ENCODE measurements at regions not wholly inside any gene's neighbourhood (a gene's known extent, or its start where the extent isn't known, plus 50 kb on each side); places are given as distances from the start of the nearest gene placed in this dataset.

- 100% methylated on average over 1 of the region's 1 CpG for WGBS (ENCODE audit: insufficient coverage)
- Histone ChIP-seq H3K4me1 (ENCODE audit: control extremely low read depth in 1 of 4, control insufficient read depth in 4 of 4, insufficient read depth in 4 of 4, low read length in 3 of 4) (no peaks in the 10 kb centered on the region), H3K27me3 (replicated peaks in 2 of 5; ENCODE audit: control insufficient read depth in 4 of 5, insufficient read depth in 5 of 5, low read length in 4 of 5) (no peaks in the 10 kb centered on the region), H3K4me3 (ENCODE audit: control insufficient read depth in 1 of 7, extremely low read depth in 1 of 7, insufficient read depth in 4 of 7, low read depth in 2 of 7, low read length in 6 of 7) (no peak overlapping the region), H3K36me3 (ENCODE audit: control insufficient read depth in 4 of 4, insufficient read depth in 4 of 4, low read length in 3 of 4) (no peaks in the 10 kb centered on the region), H3K9me3 (ENCODE audit: control extremely low read depth in 1 of 5, control insufficient read depth in 4 of 5, insufficient read depth in 2 of 5, low read depth in 1 of 5, low read length in 4 of 5) (peaks cover 0 to 16% (median 4%) of the 10 kb centered on the region in 5 experiments), H3K27ac (ENCODE audit: insufficient read depth in 1 of 2, low read depth in 1 of 2, low read length in 2 of 2, poor library complexity in 1 of 2, severe bottlenecking in 2 of 2) (no peak overlapping the region)
- no peak for DNase-seq
- POLR2A ChIA-PET, result no interaction called here
- CTCF ChIA-PET, result no interaction called here
Observed at GRCh38 chr6:67544851-67545452, 1090.1 kb upstream of the ADGRB3 start.

GRCh38 chr6:67541586-67541985, 1093.5 kb upstream of the ADGRB3 start:
- Histone ChIP-seq H3K36me3 (ENCODE audit: control insufficient read depth in 4 of 4, insufficient read depth in 4 of 4, low read length in 3 of 4) (no peaks in the 10 kb centered on the region), H3K27me3 (replicated peaks in 2 of 5; ENCODE audit: control insufficient read depth in 4 of 5, insufficient read depth in 5 of 5, low read length in 4 of 5) (no peaks in the 10 kb centered on the region), H3K27ac (ENCODE audit: insufficient read depth in 1 of 2, low read depth in 1 of 2, low read length in 2 of 2, poor library complexity in 1 of 2, severe bottlenecking in 2 of 2) (no peak overlapping the region), H3K9me3 (ENCODE audit: control extremely low read depth in 1 of 5, control insufficient read depth in 4 of 5, insufficient read depth in 2 of 5, low read depth in 1 of 5, low read length in 4 of 5) (peaks cover 0 to 16% (median 4%) of the 10 kb centered on the region in 5 experiments), H3K4me1 (ENCODE audit: control extremely low read depth in 1 of 4, control insufficient read depth in 4 of 4, insufficient read depth in 4 of 4, low read length in 3 of 4) (no peaks in the 10 kb centered on the region), H3K4me3 (ENCODE audit: control insufficient read depth in 1 of 7, extremely low read depth in 1 of 7, insufficient read depth in 4 of 7, low read depth in 2 of 7, low read length in 6 of 7) (no peak overlapping the region)
- DNase-seq, result no peak
- POLR2A ChIA-PET, result no interaction called here
- CTCF ChIA-PET, result no interaction called here

- Histone ChIP-seq H3K27me3 (replicated peaks in 2 of 5; ENCODE audit: control insufficient read depth in 4 of 5, insufficient read depth in 5 of 5, low read length in 4 of 5) (no peaks in the 10 kb centered on the region), H3K9me3 (ENCODE audit: control extremely low read depth in 1 of 5, control insufficient read depth in 4 of 5, insufficient read depth in 2 of 5, low read depth in 1 of 5, low read length in 4 of 5) (peaks cover 0 to 4% (median 0%) of the 10 kb centered on the region in 5 experiments), H3K36me3 (ENCODE audit: control insufficient read depth in 4 of 4, insufficient read depth in 4 of 4, low read length in 3 of 4) (no peaks in the 10 kb centered on the region), H3K27ac (ENCODE audit: insufficient read depth in 1 of 2, low read depth in 1 of 2, low read length in 2 of 2, poor library complexity in 1 of 2, severe bottlenecking in 2 of 2) (no peak overlapping the region), H3K4me3 (ENCODE audit: control insufficient read depth in 1 of 7, extremely low read depth in 1 of 7, insufficient read depth in 4 of 7, low read depth in 2 of 7, low read length in 6 of 7) (no peak overlapping the region), H3K4me1 (ENCODE audit: control extremely low read depth in 1 of 4, control insufficient read depth in 4 of 4, insufficient read depth in 4 of 4, low read length in 3 of 4) (no peaks in the 10 kb centered on the region)
- CTCF ChIA-PET, result no interaction called here
- DNase-seq, result no peak
- 100% methylated on average over 1 of the region's 1 CpG for WGBS (ENCODE audit: insufficient coverage)
- POLR2A ChIA-PET, result no interaction called here
Observed at GRCh38 chr6:67538032-67538431, 1097.0 kb upstream of the ADGRB3 start.

- ChIA-PET CTCF (no interaction called here), POLR2A (no interaction called here)
- Histone ChIP-seq H3K4me1 (ENCODE audit: control extremely low read depth in 1 of 4, control insufficient read depth in 4 of 4, insufficient read depth in 4 of 4, low read length in 3 of 4) (no peaks in the 10 kb centered on the region), H3K4me3 (ENCODE audit: control insufficient read depth in 1 of 7, extremely low read depth in 1 of 7, insufficient read depth in 4 of 7, low read depth in 2 of 7, low read length in 6 of 7) (no peak overlapping the region), H3K27ac (ENCODE audit: insufficient read depth in 1 of 2, low read depth in 1 of 2, low read length in 2 of 2, poor library complexity in 1 of 2, severe bottlenecking in 2 of 2) (no peak overlapping the region), H3K36me3 (ENCODE audit: control insufficient read depth in 4 of 4, insufficient read depth in 4 of 4, low read length in 3 of 4) (no peaks in the 10 kb centered on the region), H3K27me3 (replicated peaks in 2 of 5; ENCODE audit: control insufficient read depth in 4 of 5, insufficient read depth in 5 of 5, low read length in 4 of 5) (no peaks in the 10 kb centered on the region), H3K9me3 (ENCODE audit: control extremely low read depth in 1 of 5, control insufficient read depth in 4 of 5, insufficient read depth in 2 of 5, low read depth in 1 of 5, low read length in 4 of 5) (peaks cover 0 to 2% (median 0%) of the 10 kb centered on the region in 5 experiments)
- no peak for DNase-seq
- no CpG with 5 or more reads among the region's 3 CpGs for WGBS (ENCODE audit: insufficient coverage)
Observed at GRCh38 chr6:67535946-67536345, 1099.1 kb upstream of the ADGRB3 start.

GRCh38 chr6:67506352-67506751, 1128.7 kb upstream of the ADGRB3 start:
- Histone ChIP-seq H3K27me3 (replicated peaks in 2 of 5; ENCODE audit: control insufficient read depth in 4 of 5, insufficient read depth in 5 of 5, low read length in 4 of 5) (no peaks in the 10 kb centered on the region), H3K4me1 (ENCODE audit: control extremely low read depth in 1 of 4, control insufficient read depth in 4 of 4, insufficient read depth in 4 of 4, low read length in 3 of 4) (no peaks in the 10 kb centered on the region), H3K4me3 (ENCODE audit: control insufficient read depth in 1 of 7, extremely low read depth in 1 of 7, insufficient read depth in 4 of 7, low read depth in 2 of 7, low read length in 6 of 7) (no peak overlapping the region), H3K9me3 (ENCODE audit: control extremely low read depth in 1 of 5, control insufficient read depth in 4 of 5, insufficient read depth in 2 of 5, low read depth in 1 of 5, low read length in 4 of 5) (no peaks in the 10 kb centered on the region), H3K36me3 (ENCODE audit: control insufficient read depth in 4 of 4, insufficient read depth in 4 of 4, low read length in 3 of 4) (no peaks in the 10 kb centered on the region), H3K27ac (ENCODE audit: insufficient read depth in 1 of 2, low read depth in 1 of 2, low read length in 2 of 2, poor library complexity in 1 of 2, severe bottlenecking in 2 of 2) (no peak overlapping the region)
- ChIA-PET CTCF (no interaction called here), POLR2A (no interaction called here)
- 88% methylated on average over 2 of the region's 2 CpGs for WGBS (ENCODE audit: insufficient coverage)
- DNase-seq, result no peak

GRCh38 chr6:67501755-67502154, 1133.3 kb upstream of the ADGRB3 start:
- no peak for DNase-seq
- no peaks in the 10 kb centered on the region for H3K27me3 ChIP-seq (replicated peaks in 2 of 5; ENCODE audit: control insufficient read depth in 4 of 5, insufficient read depth in 5 of 5, low read length in 4 of 5)
- POLR2A ChIA-PET, result no interaction called here
- no peak overlapping the region for H3K4me3 ChIP-seq (ENCODE audit: control insufficient read depth in 1 of 7, extremely low read depth in 1 of 7, insufficient read depth in 4 of 7, low read depth in 2 of 7, low read length in 6 of 7)
- WGBS (ENCODE audit: insufficient coverage), result 65% methylated on average over 5 of the region's 5 CpGs
- no peaks in the 10 kb centered on the region for H3K4me1 ChIP-seq (ENCODE audit: control extremely low read depth in 1 of 4, control insufficient read depth in 4 of 4, insufficient read depth in 4 of 4, low read length in 3 of 4)
- no peaks in the 10 kb centered on the region for H3K9me3 ChIP-seq (ENCODE audit: control extremely low read depth in 1 of 5, control insufficient read depth in 4 of 5, insufficient read depth in 2 of 5, low read depth in 1 of 5, low read length in 4 of 5)
- CTCF ChIA-PET, result no interaction called here
- no peak overlapping the region for H3K27ac ChIP-seq (ENCODE audit: insufficient read depth in 1 of 2, low read depth in 1 of 2, low read length in 2 of 2, poor library complexity in 1 of 2, severe bottlenecking in 2 of 2)
- no peaks in the 10 kb centered on the region for H3K36me3 ChIP-seq (ENCODE audit: control insufficient read depth in 4 of 4, insufficient read depth in 4 of 4, low read length in 3 of 4)

DNA sequence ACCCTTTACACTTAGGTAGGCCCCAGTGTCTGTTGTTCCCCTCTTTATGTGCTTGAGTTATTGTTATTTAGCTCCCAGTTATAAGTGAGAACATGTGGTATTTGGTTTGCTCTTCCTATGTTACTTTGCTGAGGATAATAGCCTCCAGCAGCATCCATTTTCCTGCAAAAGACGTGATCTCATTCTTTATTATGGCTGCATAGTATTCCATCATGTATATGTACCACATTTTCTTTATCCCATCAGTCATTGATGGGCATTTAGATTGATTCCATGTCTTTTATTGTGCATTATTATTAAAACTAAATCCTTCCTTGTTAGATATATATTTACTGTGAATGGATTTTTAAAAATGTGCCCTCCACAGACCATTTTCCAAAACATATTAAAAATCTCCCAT, 1137.3 kb upstream of the ADGRB3 start:
- Histone ChIP-seq H3K36me3 (ENCODE audit: control insufficient read depth in 4 of 4, insufficient read depth in 4 of 4, low read length in 3 of 4) (no peaks in the 10 kb centered on the region), H3K9me3 (ENCODE audit: control extremely low read depth in 1 of 5, control insufficient read depth in 4 of 5, insufficient read depth in 2 of 5, low read depth in 1 of 5, low read length in 4 of 5) (no peaks in the 10 kb centered on the region), H3K27ac (ENCODE audit: insufficient read depth in 1 of 2, low read depth in 1 of 2, low read length in 2 of 2, poor library complexity in 1 of 2, severe bottlenecking in 2 of 2) (no peak overlapping the region), H3K4me1 (ENCODE audit: control extremely low read depth in 1 of 4, control insufficient read depth in 4 of 4, insufficient read depth in 4 of 4, low read length in 3 of 4) (no peaks in the 10 kb centered on the region), H3K27me3 (replicated peaks in 2 of 5; ENCODE audit: control insufficient read depth in 4 of 5, insufficient read depth in 5 of 5, low read length in 4 of 5) (no peaks in the 10 kb centered on the region), H3K4me3 (ENCODE audit: control insufficient read depth in 1 of 7, extremely low read depth in 1 of 7, insufficient read depth in 4 of 7, low read depth in 2 of 7, low read length in 6 of 7) (no peak overlapping the region)
- no CpG with 5 or more reads among the region's 1 CpG for whole genome bisulfite sequencing (ENCODE audit: insufficient coverage)
- POLR2A ChIA-PET, result no interaction called here
- no peak for DNase-seq
- CTCF ChIA-PET, result no interaction called here

Measured in common myeloid progenitor, CD34-positive (primary cell).